GM10248 (cell line): ENCODE measurements at regions not wholly inside any gene's neighbourhood (a gene's known extent, or its start where the extent isn't known, plus 50 kb on each side); places are given as distances from the start of the nearest gene placed in this dataset.

Experiments
- CTCF ChIA-PET: fragments of 300-600 bp; sonication (Branson Sonifier 250); formaldehyde crosslinking; extraction: SDS; loops from one replicate; lab custom pipeline; 2021; ENCODE audit warnings: antibody characterized with exemption; lab: Yijun Ruan, JAX
- POLR2A ChIA-PET: fragments of 350-650 bp; sonication (Branson Sonifier 250); formaldehyde crosslinking; extraction: SDS; loops from one replicate; lab custom pipeline; 2020; ENCODE audit warnings: antibody characterized with exemption; lab: Yijun Ruan, JAX
- DNase-seq: peaks from one replicate; pipeline ENCODE4 v3.0.0; 2012; ENCODE audit errors: extremely low spot score
- TF ChIP-seq, protein P1 (sequence below): IDR thresholded peaks from 2 replicates; pipeline ENCODE4 v1.5.1; 2012; ENCODE audit warnings: mild to moderate bottlenecking, low read depth; ENCODE audit errors: extremely low read depth, missing control alignments, control extremely low read depth

DNA sequence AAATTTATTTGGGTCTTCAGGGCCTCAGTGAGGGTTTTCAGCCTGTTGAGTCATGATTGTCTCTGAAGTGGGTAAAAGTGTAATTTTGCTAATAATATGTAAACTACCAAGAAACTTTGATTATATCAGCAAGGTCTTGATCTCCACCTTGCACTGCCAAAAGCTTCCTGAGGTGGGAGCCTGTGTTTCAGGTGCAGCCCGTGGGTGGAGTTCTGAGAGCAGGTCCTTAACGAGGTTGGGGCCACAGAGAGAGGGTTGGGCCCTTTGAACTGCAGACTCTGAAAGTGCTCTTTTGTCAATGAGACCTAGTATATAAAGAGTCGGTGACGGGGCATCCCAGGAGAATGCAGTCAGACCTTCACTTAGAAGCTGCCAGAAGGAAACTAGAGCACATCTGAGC, 129.7 kb upstream of the MAP3K4 start:
- ChIA-PET CTCF (interaction anchor here (1.3 kb wide), 1 partner anchor 536 kb away, joined by 3 read pairs; no protein-coding TSS in a partner anchor), POLR2A (no interaction called here)
- DNase-seq = no peak
- TF ChIP-seq, protein P1, sequence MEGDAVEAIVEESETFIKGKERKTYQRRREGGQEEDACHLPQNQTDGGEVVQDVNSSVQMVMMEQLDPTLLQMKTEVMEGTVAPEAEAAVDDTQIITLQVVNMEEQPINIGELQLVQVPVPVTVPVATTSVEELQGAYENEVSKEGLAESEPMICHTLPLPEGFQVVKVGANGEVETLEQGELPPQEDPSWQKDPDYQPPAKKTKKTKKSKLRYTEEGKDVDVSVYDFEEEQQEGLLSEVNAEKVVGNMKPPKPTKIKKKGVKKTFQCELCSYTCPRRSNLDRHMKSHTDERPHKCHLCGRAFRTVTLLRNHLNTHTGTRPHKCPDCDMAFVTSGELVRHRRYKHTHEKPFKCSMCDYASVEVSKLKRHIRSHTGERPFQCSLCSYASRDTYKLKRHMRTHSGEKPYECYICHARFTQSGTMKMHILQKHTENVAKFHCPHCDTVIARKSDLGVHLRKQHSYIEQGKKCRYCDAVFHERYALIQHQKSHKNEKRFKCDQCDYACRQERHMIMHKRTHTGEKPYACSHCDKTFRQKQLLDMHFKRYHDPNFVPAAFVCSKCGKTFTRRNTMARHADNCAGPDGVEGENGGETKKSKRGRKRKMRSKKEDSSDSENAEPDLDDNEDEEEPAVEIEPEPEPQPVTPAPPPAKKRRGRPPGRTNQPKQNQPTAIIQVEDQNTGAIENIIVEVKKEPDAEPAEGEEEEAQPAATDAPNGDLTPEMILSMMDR = no peak

DNA sequence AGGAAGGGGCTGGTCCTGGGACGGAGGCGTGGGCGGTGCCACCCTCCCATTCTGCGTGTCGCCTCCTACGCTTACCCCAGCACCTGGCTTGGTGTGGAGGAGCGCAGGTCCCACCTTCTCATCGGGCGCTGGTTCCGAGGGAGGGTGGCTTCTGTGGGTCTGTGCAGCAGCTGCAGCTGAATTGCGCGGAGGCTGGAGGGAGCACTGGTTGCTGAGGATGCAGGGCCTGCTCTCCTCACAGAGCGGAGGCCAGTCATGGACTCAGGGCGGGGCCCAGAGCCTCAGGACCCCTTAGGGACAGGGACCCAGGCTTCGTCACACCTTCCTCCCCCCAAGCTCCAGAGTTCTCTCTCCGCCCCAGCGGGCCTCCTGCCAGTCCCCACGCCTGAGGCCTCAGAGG, 127.8 kb upstream of the MAP3K4 start:
- no peak for DNase-seq
- ChIA-PET POLR2A (no interaction called here), CTCF (no interaction called here)
- TF ChIP-seq, protein P1 = no peak

DNA sequence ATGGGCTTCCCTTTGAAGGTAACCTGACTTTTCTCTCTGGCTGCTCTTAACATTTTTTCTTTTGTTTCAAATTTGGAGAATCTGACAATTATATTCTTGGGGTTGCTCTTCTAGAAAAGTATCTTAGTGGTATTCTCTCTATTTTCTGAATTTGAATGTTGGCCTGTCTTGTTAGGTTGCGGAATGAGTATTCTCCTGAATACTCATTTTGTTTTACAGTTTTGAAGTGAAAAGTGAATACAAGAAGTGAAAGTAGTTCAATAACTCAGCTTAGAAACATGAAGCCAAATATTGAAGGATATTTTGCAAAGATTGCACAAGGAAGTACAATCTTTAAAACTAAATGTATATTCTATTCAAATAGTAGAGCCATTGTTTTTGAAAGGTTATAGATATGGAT, 120.2 kb upstream of the MAP3K4 start:
- POLR2A ChIA-PET = no interaction called here
- DNase-seq = no peak
- CTCF ChIA-PET = no interaction called here
- TF ChIP-seq, protein P1 = no peak

DNA sequence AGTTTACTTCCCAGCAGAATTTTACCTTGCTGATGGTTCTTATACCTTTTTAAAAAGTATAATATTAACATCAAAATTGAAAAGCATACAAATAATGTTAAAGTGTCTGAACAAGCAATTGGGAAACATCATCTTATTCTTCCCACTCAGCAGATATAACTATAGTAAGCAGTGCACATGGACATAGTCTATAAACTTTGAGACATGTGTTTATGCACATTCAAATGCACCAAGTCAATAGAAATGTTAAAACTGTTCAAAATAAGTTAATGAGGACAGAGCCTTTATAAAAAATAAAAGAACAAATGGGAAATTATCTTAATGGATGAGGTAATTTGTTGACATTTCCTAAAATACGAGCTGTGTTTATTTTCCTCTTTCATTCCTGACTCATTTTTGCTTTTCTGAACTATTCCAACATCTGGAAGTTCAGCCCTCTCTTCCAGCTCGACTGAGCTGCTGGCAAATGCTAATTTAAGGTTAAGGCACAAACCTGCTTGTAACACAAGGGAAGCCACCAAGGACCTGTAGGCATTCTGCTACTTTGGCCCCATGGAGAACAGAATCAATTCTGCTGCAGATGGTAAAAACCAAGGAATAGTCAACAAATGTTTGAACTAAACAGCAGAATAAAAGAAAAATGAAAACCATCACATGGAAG, 110.3 kb upstream of the MAP3K4 start:
- ChIA-PET POLR2A (no interaction called here), CTCF (no interaction called here)
- TF ChIP-seq, protein P1 = no peak
- DNase-seq = no peak

DNA sequence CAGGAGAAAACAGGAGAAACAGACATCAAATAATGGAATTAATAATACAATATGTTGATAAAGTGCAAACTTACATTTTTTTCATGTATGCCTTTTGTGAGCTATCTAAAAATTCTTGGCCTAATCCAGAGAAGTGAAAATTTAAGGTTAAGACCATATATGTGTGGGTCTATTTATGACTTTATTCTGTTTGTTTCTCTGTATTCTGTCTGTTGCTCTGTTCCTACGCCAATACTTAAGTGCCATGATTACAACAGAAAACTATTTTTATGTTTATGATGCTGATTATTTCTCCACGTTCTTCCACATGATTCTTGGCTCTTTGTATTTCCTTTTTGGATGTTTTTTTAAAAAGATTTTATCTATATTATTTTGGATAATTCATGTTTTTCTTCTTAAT, 109.6 kb upstream of the MAP3K4 start:
- ChIA-PET CTCF (interaction anchor here (1.9 kb wide), 1 partner anchor 18 kb away, joined by 6 read pairs; no protein-coding TSS in a partner anchor), POLR2A (no interaction called here)
- DNase-seq = no peak
- TF ChIP-seq, protein P1 = no peak

DNA sequence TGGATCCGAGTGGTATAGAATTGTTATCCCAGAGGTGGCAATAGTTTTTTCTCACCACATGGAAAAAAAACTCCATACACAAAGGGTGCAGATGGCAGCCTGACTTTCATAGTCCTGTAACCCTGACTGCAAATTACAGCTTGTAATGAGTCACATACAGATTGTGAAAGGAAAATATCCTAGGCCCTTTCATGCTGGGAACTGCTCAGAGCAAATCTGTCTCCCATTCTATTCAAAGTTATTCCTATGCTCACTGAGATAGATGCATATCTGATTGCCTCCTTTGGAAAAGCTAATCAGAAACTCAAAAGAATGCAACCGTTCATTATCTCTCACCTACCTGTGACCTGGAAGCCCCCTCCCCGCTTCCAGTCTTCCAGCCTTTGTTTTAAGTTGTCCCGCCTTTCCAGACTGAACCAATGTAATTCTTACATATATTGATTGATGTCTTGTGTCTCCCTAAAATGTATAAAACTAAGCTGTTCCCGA, 108.7 kb upstream of the MAP3K4 start:
- TF ChIP-seq, protein P1 = no peak
- POLR2A ChIA-PET = no interaction called here
- CTCF ChIA-PET = interaction anchor here (1.1 to 1.9 kb wide), 4 partner anchors 10 to 90 kb away, joined by 3 to 6 read pairs (median 4); no protein-coding TSS in a partner anchor
- no peak for DNase-seq

DNA sequence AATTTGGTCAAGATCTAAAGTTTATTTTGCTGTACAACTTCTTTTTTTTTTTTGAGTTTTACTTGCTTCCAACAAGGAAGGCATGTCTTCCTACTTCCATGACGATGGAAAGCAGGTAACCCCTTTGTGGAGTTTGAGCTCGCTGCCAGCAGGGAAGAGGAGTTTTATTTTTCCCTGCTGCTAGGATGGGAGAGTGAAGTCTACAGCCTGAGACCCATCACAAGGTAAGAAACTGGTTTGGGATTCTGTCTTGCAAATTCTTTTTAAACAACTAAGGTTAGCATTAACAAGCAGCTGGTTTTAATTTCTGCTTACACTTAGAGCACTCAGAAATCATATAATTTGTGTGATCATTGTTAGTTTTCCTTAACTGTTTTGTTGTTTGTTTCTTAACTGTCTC, 108.0 kb upstream of the MAP3K4 start:
- CTCF ChIA-PET = interaction anchor here (1.1 to 1.9 kb wide), 4 partner anchors 11 to 91 kb away, joined by 3 to 6 read pairs (median 4); no protein-coding TSS in a partner anchor
- TF ChIP-seq, protein P1 = no peak
- POLR2A ChIA-PET = no interaction called here
- DNase-seq = no peak
